ENCODE measurements at regions not wholly inside any gene's neighbourhood (a gene's known extent, or its start where the extent isn't known, plus 50 kb on each side); places are given as distances from the start of the nearest gene placed in this dataset.

GRCh38 chr3:150264561-150265279 lies 143.4 kb upstream of the TSC22D2 start:
- DNase-seq = no peak

GRCh38 chr3:150261958-150262357 lies 146.1 kb upstream of the TSC22D2 start:
- DNase-seq = no peak

GRCh38 chr3:150261418-150261817 lies 146.7 kb upstream of the TSC22D2 start:
- DNase-seq = no peak

GRCh38 chr3:150260398-150260710 lies 147.7 kb upstream of the TSC22D2 start:
- DNase-seq = no peak

GRCh38 chr3:150259526-150260397 lies 148.3 kb upstream of the TSC22D2 start:
- no peak for DNase-seq

- no peak for DNase-seq
Measured at GRCh38 chr3:150256782-150257181, 151.3 kb upstream of the TSC22D2 start.

- DNase-seq = no peak
Measured at GRCh38 chr3:150256318-150256717, 151.8 kb upstream of the TSC22D2 start.

- no peak for DNase-seq
Measured at GRCh38 chr3:150255826-150256225, 152.3 kb upstream of the TSC22D2 start.

GRCh38 chr3:150255413-150255812 lies 152.7 kb upstream of the TSC22D2 start:
- no peak for DNase-seq

- no peak for DNase-seq
Measured at GRCh38 chr3:150254309-150254708, 153.8 kb upstream of the TSC22D2 start.

GRCh38 chr3:150253622-150254021 lies 154.5 kb upstream of the TSC22D2 start:
- DNase-seq = no peak

- DNase-seq = no peak
Measured at GRCh38 chr3:150252462-150252861, 155.6 kb upstream of the TSC22D2 start.

GRCh38 chr3:150251187-150252062 lies 156.7 kb upstream of the TSC22D2 start:
- DNase-seq = no peak

- DNase-seq = no peak
Measured at GRCh38 chr3:150249779-150250470, 158.2 kb upstream of the TSC22D2 start.

GRCh38 chr3:150248888-150249681 lies 159.0 kb upstream of the TSC22D2 start:
- no peak for DNase-seq

GRCh38 chr3:150248116-150248887 lies 159.8 kb upstream of the TSC22D2 start:
- DNase-seq = no peak

- DNase-seq = no peak
Measured at GRCh38 chr3:150247441-150247840, 160.7 kb upstream of the TSC22D2 start.

- no peak for DNase-seq
Measured at GRCh38 chr3:150243466-150243865, 164.6 kb upstream of the TSC22D2 start.

- DNase-seq = no peak
Measured at GRCh38 chr3:150242220-150242936, 165.7 kb upstream of the TSC22D2 start.

- no peak for DNase-seq
Measured at GRCh38 chr3:150240891-150241290, 167.2 kb upstream of the TSC22D2 start.
